ENCODE measurements at regions not wholly inside any gene's neighbourhood (a gene's known extent, or its start where the extent isn't known, plus 50 kb on each side); places are given as distances from the start of the nearest gene placed in this dataset.

GRCh38 chr16:59290718-59291117 lies 556.6 kb upstream of the GOT2 start:
- Histone ChIP-seq H3K9ac (ENCODE audit: low read depth in 1 of 2, low read length in 2 of 2) (no peak overlapping the region), H3K4me3 (ENCODE audit: low read depth in 1 of 3, low read length in 3 of 3) (no peak overlapping the region), H3K27ac (ENCODE audit: low read depth in 1 of 2, low read length in 2 of 2) (no peak overlapping the region), H3K9me3 (ENCODE audit: control insufficient read depth in 4 of 4, low read length in 3 of 4) (peaks cover 0 to 3% (median 0%) of the 10 kb centered on the region in 4 donors), H3K4me1 (ENCODE audit: control insufficient read depth in 4 of 4, insufficient read depth in 4 of 4, low read length in 3 of 4) (no peaks in the 10 kb centered on the region), H3K27me3 (ENCODE audit: control insufficient read depth in 4 of 4, insufficient read depth in 4 of 4, low read length in 3 of 4) (no peaks in the 10 kb centered on the region), H3K36me3 (ENCODE audit: control insufficient read depth in 4 of 4, insufficient read depth in 3 of 4, low read depth in 1 of 4, low read length in 3 of 4) (no peaks in the 10 kb centered on the region)
- WGBS, result 55% methylated on average over 3 of the region's 3 CpGs
- TF ChIP-seq FOXA1 (IDR thresholded peaks at IDR 0.05), result no peak
- TF ChIP-seq GABPA (IDR thresholded peaks at IDR 0.05 in 1 of 2, conservative IDR thresholded peaks at IDR 0.05 in 1 of 2), result no peak
- TF ChIP-seq JUND (IDR thresholded peaks at IDR 0.05), result no peak
- no peak for TF ChIP-seq SP1 (IDR thresholded peaks at IDR 0.05)
- TF ChIP-seq TAF1 (conservative IDR thresholded peaks at IDR 0.05), result no peak
- no peak for TF ChIP-seq REST (IDR thresholded peaks at IDR 0.05)
- no peak for TF ChIP-seq NR2F2 (IDR thresholded peaks at IDR 0.05)
- no peak for TF ChIP-seq HNF4G (IDR thresholded peaks at IDR 0.05)
- no peak for TF ChIP-seq ZBTB33 (IDR thresholded peaks at IDR 0.05)
- TF ChIP-seq HNF4A (conservative IDR thresholded peaks at IDR 0.05), result no peak
- no peak for TF ChIP-seq RAD21 (IDR thresholded peaks at IDR 0.05)
- TF ChIP-seq FOXA2 (IDR thresholded peaks at IDR 0.05), result no peak
- TF ChIP-seq ATF3 (IDR thresholded peaks at IDR 0.05), result no peak
- no peak for TF ChIP-seq MAX (IDR thresholded peaks at IDR 0.05)
- no peak for TF ChIP-seq CTCF (IDR thresholded peaks at IDR 0.05; ENCODE audit: low read depth, low read length, missing input control)
- no peak for TF ChIP-seq RXRA (IDR thresholded peaks at IDR 0.05)
- TF ChIP-seq EGR1 (IDR thresholded peaks at IDR 0.05; ENCODE audit: low read depth in 2 of 2), result no peak
- TF ChIP-seq YY1 (IDR thresholded peaks at IDR 0.05), result no peak
- no peak for DNase-seq (ENCODE audit: low spot score)

Data from liver (tissue), 8 donors.